Progenitor cell of endocrine pancreas (in vitro differentiated cells): ENCODE measurements at regions not wholly inside any gene's neighbourhood (a gene's known extent, or its start where the extent isn't known, plus 50 kb on each side); places are given as distances from the start of the nearest gene placed in this dataset.

Source experiments
- DNase-seq: peaks from one replicate; pipeline ENCODE4 v3.0.0; 2021; ENCODE audit warnings: low spot score; ENCODE audit not compliant: unreplicated experiment
- H3K27ac Mint-ChIP-seq: 2 replicates; pipeline ENCODE4 v1.8.0; 2021; ENCODE audit warnings: mild to moderate bottlenecking, moderate library complexity, mixed read lengths
- H3K27me3 Mint-ChIP-seq: 2 replicates; pipeline ENCODE4 v1.8.0; 2021; ENCODE audit warnings: mixed read lengths
- H3K36me3 Mint-ChIP-seq: 2 replicates; pipeline ENCODE4 v1.8.0; 2022; ENCODE audit warnings: mixed read lengths; ENCODE audit not compliant: insufficient read depth
- H3K4me1 Mint-ChIP-seq: 2 replicates; pipeline ENCODE4 v1.8.0; 2021; ENCODE audit warnings: low read depth, mixed read lengths
- H3K4me3 Mint-ChIP-seq: 2 replicates; pipeline ENCODE4 v1.8.0; 2021; ENCODE audit warnings: low read depth, mild to moderate bottlenecking, moderate library complexity, mixed read lengths
- H3K9me3 Mint-ChIP-seq: 2 replicates; pipeline ENCODE4 v1.8.0; 2021; ENCODE audit warnings: low read depth, mixed read lengths
- TF ChIP-seq, protein P1 (sequence below): fragments of 200-600 bp; sonication (generic); IDR thresholded peaks from one replicate; pipeline ENCODE4 v1.5.0; 2021; ENCODE audit warnings: antibody characterized with exemption, mild to moderate bottlenecking; ENCODE audit not compliant: unreplicated experiment

- no peaks in the 10 kb centered on the region for H3K36me3 Mint-ChIP-seq
- peak overlapping the region; percentile 81 for H3K27ac Mint-ChIP-seq
- peaks cover 74% of the 10 kb centered on the region for H3K27me3 Mint-ChIP-seq
- DNase-seq: no peak
- H3K9me3 Mint-ChIP-seq: no peaks in the 10 kb centered on the region
- peaks cover 19% of the 10 kb centered on the region for H3K4me1 Mint-ChIP-seq
- H3K4me3 Mint-ChIP-seq: peak overlapping the region; percentile 80
- TF ChIP-seq, protein P1, sequence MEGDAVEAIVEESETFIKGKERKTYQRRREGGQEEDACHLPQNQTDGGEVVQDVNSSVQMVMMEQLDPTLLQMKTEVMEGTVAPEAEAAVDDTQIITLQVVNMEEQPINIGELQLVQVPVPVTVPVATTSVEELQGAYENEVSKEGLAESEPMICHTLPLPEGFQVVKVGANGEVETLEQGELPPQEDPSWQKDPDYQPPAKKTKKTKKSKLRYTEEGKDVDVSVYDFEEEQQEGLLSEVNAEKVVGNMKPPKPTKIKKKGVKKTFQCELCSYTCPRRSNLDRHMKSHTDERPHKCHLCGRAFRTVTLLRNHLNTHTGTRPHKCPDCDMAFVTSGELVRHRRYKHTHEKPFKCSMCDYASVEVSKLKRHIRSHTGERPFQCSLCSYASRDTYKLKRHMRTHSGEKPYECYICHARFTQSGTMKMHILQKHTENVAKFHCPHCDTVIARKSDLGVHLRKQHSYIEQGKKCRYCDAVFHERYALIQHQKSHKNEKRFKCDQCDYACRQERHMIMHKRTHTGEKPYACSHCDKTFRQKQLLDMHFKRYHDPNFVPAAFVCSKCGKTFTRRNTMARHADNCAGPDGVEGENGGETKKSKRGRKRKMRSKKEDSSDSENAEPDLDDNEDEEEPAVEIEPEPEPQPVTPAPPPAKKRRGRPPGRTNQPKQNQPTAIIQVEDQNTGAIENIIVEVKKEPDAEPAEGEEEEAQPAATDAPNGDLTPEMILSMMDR: no peak
Measured at GRCh38 chr12:107320033-107320928, 226.9 kb upstream of the CRY1 start.

- Mint-ChIP-seq H3K36me3 (no peaks in the 10 kb centered on the region), H3K9me3 (no peaks in the 10 kb centered on the region), H3K4me3 (peak overlapping the region; percentile 80), H3K4me1 (peaks cover 19% of the 10 kb centered on the region), H3K27ac (peak overlapping the region; percentile 30), H3K27me3 (peaks cover 68% of the 10 kb centered on the region)
- TF ChIP-seq, protein P1: no peak
- no peak for DNase-seq
Measured at GRCh38 chr12:107320929-107321631, 227.7 kb upstream of the CRY1 start.

DNA sequence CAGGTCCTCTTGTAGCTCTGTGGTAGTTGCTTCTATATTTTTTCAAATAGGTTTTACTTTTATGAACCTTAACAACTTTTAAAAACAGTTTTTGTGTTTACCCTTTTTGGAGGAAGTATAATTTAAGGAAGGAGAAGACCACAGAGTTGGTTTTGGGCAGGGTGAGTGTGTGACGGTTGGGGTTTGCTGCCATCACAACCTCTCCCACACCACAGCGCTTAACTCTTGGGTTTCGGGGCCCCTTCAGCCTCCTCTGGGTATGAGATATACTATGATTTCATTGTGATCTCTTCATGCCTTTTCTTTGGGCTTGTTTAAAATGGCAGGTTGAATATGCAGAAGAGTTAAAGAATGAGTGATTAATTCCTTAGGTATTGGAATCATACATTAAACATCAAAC, 228.7 kb upstream of the CRY1 start:
- Mint-ChIP-seq H3K27me3 (peaks cover 66% of the 10 kb centered on the region), H3K9me3 (no peaks in the 10 kb centered on the region), H3K27ac (no peak overlapping the region), H3K36me3 (no peaks in the 10 kb centered on the region), H3K4me1 (peaks cover 19% of the 10 kb centered on the region), H3K4me3 (no peak overlapping the region)
- TF ChIP-seq, protein P1: no peak
- DNase-seq: no peak

GRCh38 chr12:107325075-107325608, 231.8 kb upstream of the CRY1 start:
- no peak overlapping the region for H3K27ac Mint-ChIP-seq
- H3K27me3 Mint-ChIP-seq: peaks cover 67% of the 10 kb centered on the region
- H3K36me3 Mint-ChIP-seq: no peaks in the 10 kb centered on the region
- no peaks in the 10 kb centered on the region for H3K9me3 Mint-ChIP-seq
- no peak overlapping the region for H3K4me3 Mint-ChIP-seq
- TF ChIP-seq, protein P1: no peak
- H3K4me1 Mint-ChIP-seq: peaks cover 13% of the 10 kb centered on the region
- no peak for DNase-seq

DNA sequence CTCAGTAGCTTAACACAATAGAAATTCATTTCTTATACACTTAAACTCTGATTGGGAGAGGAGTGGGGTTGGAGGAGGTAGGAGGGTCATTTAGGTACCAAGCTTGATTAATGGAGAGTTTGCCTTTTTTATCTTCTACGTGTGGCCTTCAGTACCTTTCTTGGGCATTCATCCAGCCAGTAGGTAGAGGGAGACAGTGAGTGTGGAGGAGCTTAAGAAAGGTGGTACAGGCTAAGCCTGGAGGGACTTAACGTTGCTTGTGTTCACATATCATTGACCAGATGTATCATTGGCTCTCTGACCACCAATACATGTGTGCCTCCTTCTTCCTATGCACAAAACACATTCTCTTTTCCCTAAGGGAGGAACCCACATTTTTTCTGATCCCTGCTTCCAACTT, 232.9 kb upstream of the CRY1 start:
- Mint-ChIP-seq H3K27ac (no peak overlapping the region), H3K27me3 (peaks cover 66% of the 10 kb centered on the region), H3K4me1 (peaks cover 2% of the 10 kb centered on the region), H3K36me3 (no peaks in the 10 kb centered on the region), H3K9me3 (no peaks in the 10 kb centered on the region), H3K4me3 (no peak overlapping the region)
- TF ChIP-seq, protein P1: no peak
- DNase-seq: no peak
